Muscle of arm (tissue), 1 donor: ENCODE measurements at regions not wholly inside any gene's neighbourhood (a gene's known extent, or its start where the extent isn't known, plus 50 kb on each side); places are given as distances from the start of the nearest gene placed in this dataset.

Experiments
- DNase-seq: peaks from one replicate; pipeline ENCODE4 v3.0.0-alpha.2; 2013

- no peak for DNase-seq
Measured at GRCh38 chr16:62664566-62664965, 628.3 kb upstream of the CDH8 start.

GRCh38 chr16:62661435-62661834, 625.2 kb upstream of the CDH8 start:
- no peak for DNase-seq

DNA sequence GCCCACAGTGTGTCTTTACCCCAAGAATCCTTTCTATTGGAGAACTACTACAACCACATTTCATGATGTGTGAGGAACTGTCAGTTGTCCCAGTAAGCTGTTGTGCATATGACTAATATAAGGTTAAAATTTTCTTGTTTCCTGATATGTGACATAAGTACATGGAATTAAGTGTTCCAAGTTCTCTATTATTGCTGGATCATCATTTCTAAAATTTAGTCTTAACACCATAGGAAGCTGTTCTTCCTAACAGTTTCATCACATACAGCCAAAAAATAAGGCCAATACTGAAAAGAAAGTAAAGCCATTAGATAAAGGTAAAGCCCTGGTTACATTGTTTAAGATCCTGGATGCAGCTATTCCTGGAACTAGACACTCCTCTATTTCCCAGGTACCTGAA, 620.9 kb upstream of the CDH8 start:
- DNase-seq: no peak

GRCh38 chr16:62652441-62653120, 616.3 kb upstream of the CDH8 start:
- no peak for DNase-seq

GRCh38 chr16:62648256-62648655, 612.0 kb upstream of the CDH8 start:
- no peak for DNase-seq

DNA sequence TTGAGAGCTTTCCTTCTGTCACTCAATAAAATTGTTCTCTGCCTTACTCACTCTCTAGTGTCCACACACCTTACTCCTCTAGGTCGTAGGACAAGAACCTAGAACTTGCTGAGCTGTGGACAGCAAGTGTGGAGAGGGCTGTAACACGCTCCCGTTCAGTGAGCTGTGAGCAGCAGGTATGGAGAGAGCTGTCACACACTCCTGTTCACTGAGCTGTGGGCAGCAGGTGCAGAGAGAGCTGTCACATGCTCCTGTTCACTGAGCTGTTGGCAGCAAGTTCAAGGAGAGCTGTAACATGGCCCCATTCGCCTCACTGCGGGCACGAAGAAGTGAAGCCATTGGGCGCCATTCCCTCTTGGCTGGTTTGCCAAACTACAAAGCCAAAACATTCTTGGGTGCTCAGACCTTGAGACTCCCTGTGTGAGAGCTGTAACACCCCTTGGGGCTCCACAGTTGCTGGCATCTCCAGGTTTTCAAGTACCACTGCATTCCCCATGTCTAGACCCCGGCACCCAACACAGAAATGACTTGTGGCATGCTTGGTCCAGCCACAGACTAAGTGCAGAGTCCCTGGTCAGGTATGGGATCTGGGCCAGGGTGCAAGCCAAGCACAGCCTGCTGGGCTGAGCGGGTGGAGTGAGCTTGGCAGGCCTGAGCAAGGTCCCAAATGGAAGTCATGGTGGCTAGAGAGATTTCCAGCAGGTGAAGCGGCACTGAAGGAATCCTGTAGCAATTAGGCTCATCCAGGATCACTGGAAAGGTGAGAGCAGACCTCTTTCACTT, 608.0 kb upstream of the CDH8 start:
- no peak for DNase-seq

- no peak for DNase-seq
Measured at GRCh38 chr16:62642677-62643076, 606.4 kb upstream of the CDH8 start.

DNA sequence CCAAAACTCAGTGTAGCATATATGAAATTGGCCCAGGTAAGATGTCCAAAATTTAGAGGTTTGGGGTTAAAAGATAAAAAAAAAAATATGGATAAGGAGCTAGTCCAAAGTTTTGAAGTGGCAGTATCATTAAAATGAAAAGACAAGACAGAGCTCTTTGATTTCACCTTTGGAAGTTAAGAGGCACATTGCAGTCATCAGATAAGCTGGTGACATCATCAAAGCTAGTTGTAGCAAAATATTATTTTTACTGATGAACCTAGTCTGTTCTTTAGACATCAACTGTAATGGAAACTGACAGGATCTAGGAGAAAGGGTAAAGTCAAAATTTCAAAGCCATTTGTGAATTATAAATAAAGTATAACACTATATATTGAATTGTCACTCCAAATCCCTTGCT, 603.7 kb upstream of the CDH8 start:
- DNase-seq: no peak

GRCh38 chr16:62638964-62639870, 603.0 kb upstream of the CDH8 start:
- no peak for DNase-seq

DNA sequence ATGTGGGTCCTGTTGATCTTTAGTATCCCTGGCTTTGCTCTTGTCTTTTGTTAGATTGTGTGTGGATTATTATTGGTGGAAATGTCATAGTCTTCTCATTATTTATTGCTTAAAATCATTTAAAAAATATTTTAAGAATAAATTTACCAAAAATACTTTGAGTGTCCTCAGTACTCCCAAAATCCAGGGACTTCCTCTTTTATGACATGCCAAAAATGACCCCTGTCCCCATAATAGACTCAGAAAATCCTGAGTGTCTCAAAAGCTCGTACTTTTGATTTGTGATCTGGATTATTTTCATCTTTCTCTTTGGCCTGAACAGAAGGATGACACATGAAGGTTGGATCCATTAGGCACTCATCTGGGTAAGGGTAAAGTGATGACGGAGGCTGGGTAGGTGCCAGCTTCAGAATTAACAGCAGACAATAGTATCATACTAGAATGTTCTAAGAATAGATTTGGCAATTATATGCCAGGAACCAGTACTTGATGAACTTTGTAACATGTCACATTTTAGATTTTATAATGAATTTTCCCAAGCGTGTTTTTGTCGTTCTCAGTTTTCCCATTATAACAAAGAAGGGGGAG, 602.2 kb upstream of the CDH8 start:
- DNase-seq: no peak

DNA sequence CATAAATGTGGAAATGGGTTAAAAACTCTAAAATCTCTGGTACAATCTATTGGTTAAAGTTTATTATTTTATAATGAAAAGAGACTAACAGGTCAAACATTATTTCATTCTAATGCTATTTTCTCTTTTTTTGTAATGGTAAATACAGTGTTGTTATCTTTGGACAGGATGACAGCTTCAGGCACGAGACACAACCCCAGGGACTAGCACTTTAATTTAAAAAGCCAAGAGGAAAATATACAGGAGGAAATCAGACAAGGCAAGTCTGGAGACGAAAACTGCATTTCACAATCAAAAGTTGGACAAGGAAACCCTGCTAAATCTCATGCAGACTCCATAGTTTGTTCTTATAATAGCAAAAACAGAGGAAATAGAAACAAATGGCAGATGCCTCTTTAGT, 589.1 kb upstream of the CDH8 start:
- peak; percentile 57 for DNase-seq

- no peak for DNase-seq
Measured at GRCh38 chr16:62620275-62620674, 584.0 kb upstream of the CDH8 start.

GRCh38 chr16:62615526-62615925, 579.3 kb upstream of the CDH8 start:
- no peak for DNase-seq

- DNase-seq: no peak
Measured at GRCh38 chr16:62610291-62610690, 574.1 kb upstream of the CDH8 start.

DNA sequence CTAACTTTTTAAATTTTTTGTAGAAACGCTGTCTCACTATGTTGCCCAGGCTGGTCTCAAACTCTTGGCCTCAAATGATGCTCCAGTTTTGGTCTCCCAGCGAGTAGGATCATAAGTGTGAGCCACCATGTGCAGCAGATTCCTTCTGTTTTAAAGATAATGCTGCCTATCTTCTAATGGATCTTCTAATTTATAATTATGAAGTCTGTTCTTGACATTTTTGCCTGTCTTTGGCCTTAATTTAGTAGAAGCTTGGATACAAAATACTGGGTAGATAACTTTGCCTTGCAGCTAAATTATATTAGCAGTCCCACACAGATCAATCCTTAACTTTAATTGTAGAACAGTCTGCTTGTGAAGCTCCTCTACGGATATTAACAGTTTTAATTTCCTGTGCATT, 566.6 kb upstream of the CDH8 start:
- DNase-seq: no peak

- DNase-seq: no peak
Measured at GRCh38 chr16:62597875-62598274, 561.6 kb upstream of the CDH8 start.

GRCh38 chr16:62596584-62596983, 560.3 kb upstream of the CDH8 start:
- DNase-seq: peak; percentile 55

GRCh38 chr16:62596125-62596524, 559.9 kb upstream of the CDH8 start:
- no peak for DNase-seq

GRCh38 chr16:62586128-62586862, 550.1 kb upstream of the CDH8 start:
- DNase-seq: no peak

- DNase-seq: no peak
Measured at GRCh38 chr16:62585041-62585545, 548.9 kb upstream of the CDH8 start.

DNA sequence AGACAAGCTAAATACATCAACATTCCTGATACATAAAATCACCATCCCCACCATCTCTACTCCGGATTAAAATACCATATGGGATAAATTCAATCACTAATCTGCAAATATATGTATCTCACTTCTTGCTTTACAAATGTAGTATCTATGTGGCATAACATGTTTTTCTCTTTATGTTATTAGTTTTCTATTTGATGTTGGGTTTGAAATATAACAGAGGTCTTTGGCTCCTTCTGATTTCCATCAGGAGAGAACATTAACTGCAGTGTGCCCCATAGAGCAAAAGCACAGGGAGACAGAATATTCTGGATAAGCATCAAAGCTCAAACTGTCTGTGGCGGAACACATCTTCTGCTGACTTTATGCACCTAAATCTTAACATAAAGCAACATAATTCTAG, 547.2 kb upstream of the CDH8 start:
- no peak for DNase-seq
